ENCODE measurements at regions not wholly inside any gene's neighbourhood (a gene's known extent, or its start where the extent isn't known, plus 50 kb on each side); places are given as distances from the start of the nearest gene placed in this dataset.

- DNase-seq (ENCODE audit: low read depth in 2 of 2): no peak
Measured at GRCh38 chr2:196530910-196531309, 108.6 kb upstream of the CCDC150 start.

DNA sequence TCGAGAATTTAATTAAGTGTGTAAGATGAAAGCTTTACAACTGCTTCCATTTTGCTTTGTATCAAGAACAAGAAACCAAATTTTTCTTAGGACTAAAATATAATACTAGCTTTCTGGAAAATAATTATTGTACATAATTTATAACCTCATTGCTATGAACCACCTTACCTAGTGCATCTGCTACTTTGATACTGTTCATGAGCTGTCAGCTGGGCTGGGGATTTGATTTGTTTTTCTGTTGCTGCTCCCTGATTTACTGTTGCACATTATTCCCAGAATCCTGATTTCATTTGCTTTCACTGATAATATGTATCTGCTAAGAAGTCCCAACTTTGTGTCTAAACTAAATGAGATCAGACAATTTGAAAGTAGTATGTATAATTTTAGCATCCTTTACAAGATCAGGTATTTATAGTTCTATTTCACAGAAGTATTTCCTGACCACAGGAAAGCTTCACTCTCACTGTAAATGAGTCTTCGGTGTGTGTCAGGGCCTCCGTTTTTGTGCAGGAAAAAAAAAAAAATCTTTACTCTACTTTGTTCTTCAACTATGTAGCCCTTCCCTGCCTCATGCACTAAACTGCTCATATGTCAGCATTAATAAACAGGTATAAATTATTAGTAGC lies 105.6 kb upstream of the CCDC150 start:
- no peak for DNase-seq (ENCODE audit: low read depth in 2 of 2)

- DNase-seq (ENCODE audit: low read depth in 2 of 2): no peak
Measured at GRCh38 chr2:196534495-196534894, 105.0 kb upstream of the CCDC150 start.

DNA sequence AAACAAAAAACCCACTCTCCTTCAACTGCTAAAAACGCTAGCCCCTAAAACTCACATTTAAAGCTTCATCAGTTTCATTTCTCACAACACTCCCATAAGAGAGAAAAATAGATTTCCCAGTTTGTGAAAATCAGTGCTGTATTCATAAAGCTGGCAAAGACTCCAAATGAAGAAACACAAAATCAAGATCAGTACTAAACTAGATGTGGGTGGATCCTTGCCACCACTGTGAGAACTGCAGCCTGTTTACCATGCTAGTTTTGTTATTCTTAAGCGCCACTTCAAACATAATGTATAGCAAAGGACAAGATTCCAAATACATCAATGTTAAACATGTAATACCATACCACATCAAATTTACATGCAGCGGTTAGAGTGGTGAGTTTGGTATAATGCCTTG lies 104.5 kb upstream of the CCDC150 start:
- DNase-seq (ENCODE audit: low read depth in 2 of 2): no peak

DNA sequence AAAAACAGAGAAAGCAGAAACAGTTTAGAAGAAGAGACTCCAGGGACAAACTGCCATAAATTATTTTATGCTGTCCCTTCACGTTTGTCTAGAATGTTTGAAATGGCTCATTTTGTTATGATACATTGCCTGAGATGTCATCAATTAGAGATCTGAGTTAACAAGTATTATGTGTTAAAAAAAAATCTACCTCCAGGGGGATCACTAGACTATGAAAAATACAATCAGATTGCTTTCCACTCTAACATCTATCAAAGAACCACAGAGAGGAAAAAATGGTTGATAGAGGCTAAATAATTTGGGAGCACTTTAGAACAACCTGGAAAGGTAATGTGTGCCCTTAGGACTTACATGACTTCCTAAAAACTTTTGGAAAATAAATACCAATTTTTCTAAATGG lies 103.8 kb upstream of the CCDC150 start:
- no peak for DNase-seq (ENCODE audit: low read depth in 2 of 2)

DNA sequence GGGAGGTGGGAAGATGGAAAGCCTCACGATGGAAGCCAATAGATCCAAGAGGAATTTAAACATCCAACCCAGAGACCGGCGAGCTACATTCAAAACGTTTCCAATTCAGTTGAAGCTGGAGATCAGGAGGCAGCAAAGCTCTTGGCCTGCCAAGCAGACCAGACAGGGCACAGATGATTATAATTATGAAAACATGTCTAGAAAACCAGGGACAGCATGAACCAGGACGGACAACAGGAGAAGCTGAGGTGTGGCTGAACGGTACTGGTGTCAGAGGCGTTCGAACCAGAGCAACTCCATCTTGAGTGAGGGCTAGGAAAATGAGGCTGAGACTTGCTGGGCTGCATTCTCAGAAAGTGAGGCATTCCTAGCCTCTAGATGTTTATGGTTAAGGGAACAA lies 102.2 kb upstream of the CCDC150 start:
- DNase-seq (ENCODE audit: low read depth in 2 of 2): no peak

GRCh38 chr2:196538189-196538588 lies 101.3 kb upstream of the CCDC150 start:
- no peak for DNase-seq (ENCODE audit: low read depth in 2 of 2)

GRCh38 chr2:196538646-196539045 lies 100.9 kb upstream of the CCDC150 start:
- DNase-seq (ENCODE audit: low read depth in 2 of 2): no peak

- DNase-seq (ENCODE audit: low read depth in 2 of 2): no peak
Measured at GRCh38 chr2:196544906-196545433, 94.5 kb upstream of the CCDC150 start.

- no peak for DNase-seq (ENCODE audit: low read depth in 2 of 2)
Measured at GRCh38 chr2:196546151-196546919, 93.2 kb upstream of the CCDC150 start.

DNA sequence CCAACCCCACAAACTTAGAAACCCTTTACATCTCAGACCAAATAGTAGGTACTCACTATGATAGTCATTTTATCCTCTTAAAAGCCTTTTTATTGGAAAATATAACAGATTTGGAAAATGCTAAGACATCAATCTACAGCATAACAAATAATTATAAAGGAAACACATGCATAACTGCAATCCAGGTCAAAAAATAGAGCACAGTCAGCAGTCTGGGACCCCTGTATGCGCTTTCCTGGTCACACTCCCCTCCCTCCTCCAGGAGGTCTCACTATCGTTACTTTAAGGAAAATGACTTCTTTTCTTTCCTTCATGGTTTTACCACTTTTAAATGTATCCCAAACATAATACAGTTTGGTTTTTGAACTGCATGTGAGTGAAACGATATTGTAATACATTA lies 90.5 kb upstream of the CCDC150 start:
- no peak for DNase-seq (ENCODE audit: low read depth in 2 of 2)

DNA sequence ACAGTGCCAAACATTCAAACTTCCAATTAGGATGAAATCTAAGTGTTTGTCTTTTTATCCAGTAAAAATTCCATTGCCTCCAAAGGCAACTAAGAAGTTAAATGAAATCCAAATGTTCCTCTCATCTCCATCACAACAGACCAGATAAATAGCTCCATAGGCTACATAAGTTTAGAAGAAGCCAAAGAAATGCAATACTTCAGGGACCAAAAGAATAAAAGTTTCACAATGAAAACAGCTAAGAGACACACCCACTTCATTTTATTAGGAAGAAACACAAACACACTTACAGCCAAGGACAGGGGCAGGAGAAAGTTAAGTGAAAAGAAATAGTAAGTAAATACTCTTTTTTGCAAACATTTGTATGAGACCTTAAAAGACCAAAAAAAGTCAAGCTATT lies 88.5 kb upstream of the CCDC150 start:
- no peak for DNase-seq (ENCODE audit: low read depth in 2 of 2)

- DNase-seq (ENCODE audit: low read depth in 2 of 2): no peak
Measured at GRCh38 chr2:196555161-196555560, 84.4 kb upstream of the CCDC150 start.

- DNase-seq (ENCODE audit: low read depth in 2 of 2): no peak
Measured at GRCh38 chr2:196555726-196556125, 83.8 kb upstream of the CCDC150 start.

GRCh38 chr2:196558497-196558896 lies 81.0 kb upstream of the CCDC150 start:
- DNase-seq (ENCODE audit: low read depth in 2 of 2): no peak

DNA sequence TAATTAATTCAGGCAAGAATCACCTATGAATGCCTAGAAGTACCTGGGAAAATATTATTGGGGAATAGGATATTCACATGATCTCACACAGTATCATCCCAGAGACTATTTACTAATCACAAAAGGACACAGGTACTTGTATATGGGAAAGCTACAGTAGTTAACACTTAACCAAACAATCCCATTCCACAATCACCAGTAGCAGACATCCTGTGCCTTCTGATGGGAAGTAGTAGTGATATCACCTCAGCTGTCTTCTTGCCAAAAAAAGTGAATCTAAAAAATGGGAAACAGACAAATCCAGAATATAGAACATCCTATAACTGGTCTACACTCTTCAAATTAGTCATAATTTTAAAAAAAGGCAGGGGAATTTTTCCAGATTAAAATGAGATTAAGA lies 75.6 kb upstream of the CCDC150 start:
- DNase-seq (ENCODE audit: low read depth in 2 of 2): no peak

DNA sequence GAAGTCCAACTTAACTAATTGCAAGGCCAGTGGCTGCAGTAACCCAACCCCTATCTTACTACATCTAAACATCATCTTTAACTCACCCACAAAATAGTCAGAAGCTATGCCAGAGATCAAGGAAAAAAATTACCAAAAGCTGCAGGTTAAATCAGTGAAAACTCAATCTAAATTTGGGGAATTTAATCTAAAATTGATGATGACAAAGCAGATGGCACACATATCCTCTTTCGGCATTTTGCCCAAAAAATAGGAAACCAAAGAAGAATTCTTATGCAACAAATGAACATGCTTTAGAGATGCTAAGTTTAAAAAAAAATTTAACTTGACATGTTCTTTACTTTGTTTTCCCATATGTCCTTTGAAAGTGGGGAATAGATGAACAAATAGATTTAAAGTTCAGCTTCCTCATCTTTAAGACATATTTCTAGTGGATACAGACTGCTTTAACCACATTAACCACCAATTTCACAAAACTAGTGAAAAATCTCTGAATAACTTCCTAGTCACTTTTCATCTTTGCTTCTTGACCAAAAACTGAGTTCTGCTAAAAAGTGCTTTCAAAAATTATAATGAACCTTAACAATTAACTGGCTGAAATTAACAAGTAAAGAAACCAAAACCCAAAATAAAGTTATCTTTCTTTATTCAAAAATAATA lies 74.3 kb upstream of the CCDC150 start:
- no peak for DNase-seq (ENCODE audit: low read depth in 2 of 2)

- no peak for DNase-seq (ENCODE audit: low read depth in 2 of 2)
Measured at GRCh38 chr2:196565982-196566381, 73.5 kb upstream of the CCDC150 start.

GRCh38 chr2:196566961-196567666 lies 72.4 kb upstream of the CCDC150 start:
- no peak for DNase-seq (ENCODE audit: low read depth in 2 of 2)

DNA sequence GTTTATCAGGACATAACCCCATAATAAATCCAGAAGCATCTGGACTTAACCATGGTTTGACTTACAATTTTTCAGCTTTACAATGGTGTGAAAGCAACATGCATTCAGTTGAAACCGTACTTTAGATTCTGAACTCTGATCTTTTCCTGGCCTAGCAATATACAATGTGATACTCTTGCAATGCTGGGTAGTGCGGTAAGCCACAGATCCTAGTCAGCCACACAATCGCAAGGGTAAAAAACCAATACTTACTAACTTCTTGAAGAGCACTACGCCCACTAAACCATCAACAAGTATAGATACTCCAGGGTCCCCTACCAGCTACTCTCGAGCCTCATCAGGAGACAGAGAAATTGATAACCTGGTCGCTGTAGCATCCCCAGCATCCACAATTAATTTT lies 71.0 kb upstream of the CCDC150 start:
- no peak for DNase-seq (ENCODE audit: low read depth in 2 of 2)

GRCh38 chr2:196584903-196585302 lies 54.6 kb upstream of the CCDC150 start:
- DNase-seq (ENCODE audit: low read depth in 2 of 2): no peak

GRCh38 chr2:196586511-196586991 lies 53.0 kb upstream of the CCDC150 start:
- DNase-seq (ENCODE audit: low read depth in 2 of 2): no peak

Measured in stimulated activated CD8-positive, alpha-beta memory T cell treated with anti-CD3 and anti-CD28 coated beads, Interleukin-15, amount 100 ng/mL, for 4 hours (primary cell).